Mesenchymal stem cell (in vitro differentiated cells and primary cell): ENCODE measurements at regions not wholly inside any gene's neighbourhood (a gene's known extent, or its start where the extent isn't known, plus 50 kb on each side); places are given as distances from the start of the nearest gene placed in this dataset.
"Not testable (repeated sequence)": the region's sequence is repeated elsewhere in the genome, so short reads cannot be mapped to it uniquely, and the experiment has no call there.

Experiments used
- DNase-seq: peaks from one replicate; pipeline ENCODE4 v3.0.0-alpha.2; 2013
- H2AFZ ChIP-seq: one replicate; pipeline ENCODE4 v1.6.1; 2013; ENCODE audit warnings: low read depth, mild to moderate bottlenecking, control low read depth, inconsistent platforms, low read length, moderate library complexity
- H2AK5ac ChIP-seq: 2 replicates; pipeline ENCODE4 v1.6.1; 2013; ENCODE audit warnings: low read length, moderate library complexity, mild to moderate bottlenecking, inconsistent platforms; ENCODE audit not compliant: severe bottlenecking
- H2BK120ac ChIP-seq: one replicate; pipeline ENCODE4 v1.6.1; 2013; ENCODE audit warnings: low read depth, mild to moderate bottlenecking, inconsistent platforms, low read length, moderate library complexity
- H2BK12ac ChIP-seq, 2 experiments: one replicate each; pipeline ENCODE4 v1.6.1; 2013; ENCODE audit warnings: inconsistent platforms in 2 of 2, low read length in 2 of 2, mild to moderate bottlenecking in 2 of 2, moderate library complexity in 2 of 2, control low read depth in 1 of 2
- H2BK15ac ChIP-seq: one replicate; pipeline ENCODE4 v1.6.1; 2013; ENCODE audit warnings: mild to moderate bottlenecking, low read depth, inconsistent platforms; ENCODE audit not compliant: poor library complexity, severe bottlenecking
- H2BK5ac ChIP-seq: 2 replicates; pipeline ENCODE4 v1.6.1; 2013; ENCODE audit warnings: low read depth, mild to moderate bottlenecking, low read length, control low read depth, inconsistent platforms; ENCODE audit not compliant: poor library complexity, severe bottlenecking
- H3K14ac ChIP-seq, 2 experiments: one replicate each; pipeline ENCODE4 v1.6.1; 2013; ENCODE audit warnings: inconsistent platforms in 2 of 2, low read length in 2 of 2, control low read depth in 1 of 2, mild to moderate bottlenecking in 1 of 2, moderate library complexity in 1 of 2
- H3K18ac ChIP-seq, 2 experiments: one replicate each; pipeline ENCODE4 v1.6.1; 2013; ENCODE audit warnings: inconsistent platforms in 2 of 2, low read length in 2 of 2, control low read depth in 1 of 2, low read depth in 1 of 2, mild to moderate bottlenecking in 1 of 2
- H3K23ac ChIP-seq, 2 experiments: one replicate each; pipeline ENCODE4 v1.6.1; 2013; ENCODE audit warnings: inconsistent platforms in 2 of 2, low read length in 2 of 2, mild to moderate bottlenecking in 2 of 2, moderate library complexity in 2 of 2, control low read depth in 1 of 2
- H3K27ac ChIP-seq: 2 replicates; pipeline ENCODE4 v1.5.1; 2013; ENCODE audit warnings: mild to moderate bottlenecking, moderate library complexity, low read length, control low read depth, inconsistent platforms; ENCODE audit not compliant: poor library complexity, severe bottlenecking
- H3K27me3 ChIP-seq, 2 experiments: 2 replicates each; pipeline versions ENCODE4 v1.6.1 to v1.7.0; 2013; ENCODE audit warnings: low read length in 2 of 2, mild to moderate bottlenecking in 2 of 2, moderate library complexity in 2 of 2, control low read depth in 1 of 2, inconsistent platforms in 1 of 2; ENCODE audit not compliant: control insufficient read depth in 1 of 2, insufficient read depth in 1 of 2
- H3K36me3 ChIP-seq, 2 experiments: 2 replicates each; pipeline versions ENCODE4 v1.6.1 to v1.7.0; 2013; ENCODE audit warnings: low read length in 2 of 2, control low read depth in 1 of 2, inconsistent platforms in 1 of 2, low read depth in 1 of 2, mild to moderate bottlenecking in 1 of 2; ENCODE audit not compliant: insufficient read depth in 2 of 2, control insufficient read depth in 1 of 2
- H3K4ac ChIP-seq, 2 experiments: one replicate each; pipeline ENCODE4 v1.6.1; 2013; ENCODE audit warnings: inconsistent platforms in 2 of 2, low read length in 2 of 2, mild to moderate bottlenecking in 2 of 2, moderate library complexity in 2 of 2, control low read depth in 1 of 2, low read depth in 1 of 2
- H3K4me1 ChIP-seq: 2 replicates; pipeline ENCODE4 v1.6.1; 2013; ENCODE audit warnings: low read depth, low read length, control low read depth; ENCODE audit not compliant: control insufficient read depth, insufficient read depth
- H3K4me2 ChIP-seq: 2 replicates; pipeline ENCODE4 v1.6.1; 2013; ENCODE audit warnings: low read length, mild to moderate bottlenecking, inconsistent platforms; ENCODE audit not compliant: poor library complexity, severe bottlenecking
- H3K4me3 ChIP-seq, 2 experiments: 2 replicates each; pipeline versions ENCODE4 v1.5.1 to v1.7.0; 2013; ENCODE audit warnings: low read length in 2 of 2, mild to moderate bottlenecking in 2 of 2, control low read depth in 1 of 2, low read depth in 1 of 2; ENCODE audit not compliant: insufficient read depth in 1 of 2
- H3K79me1 ChIP-seq: replicated peaks from 2 replicates; pipeline ENCODE4 v1.6.1; 2013; ENCODE audit warnings: mild to moderate bottlenecking, control low read depth, low read length, inconsistent platforms; ENCODE audit not compliant: poor library complexity, severe bottlenecking
- H3K9ac ChIP-seq: 2 replicates; pipeline ENCODE4 v1.7.0; 2013; ENCODE audit warnings: mild to moderate bottlenecking, low read length, moderate library complexity
- H3K9me3 ChIP-seq: 2 replicates; pipeline ENCODE4 v1.7.0; 2013; ENCODE audit warnings: mild to moderate bottlenecking, low read length; ENCODE audit not compliant: control insufficient read depth
- H4K8ac ChIP-seq: one replicate; pipeline ENCODE4 v1.6.1; 2013; ENCODE audit warnings: inconsistent platforms, mild to moderate bottlenecking, low read length, moderate library complexity
- H4K91ac ChIP-seq: one replicate; pipeline ENCODE4 v1.6.1; 2013; ENCODE audit warnings: mild to moderate bottlenecking, low read length, inconsistent platforms
- WGBS: methylation state at CpG from one replicate; pipeline ENCODE4 v1.1.7; 2013; ENCODE audit warnings: mixed read lengths; 5-methylcytosine and 5-hydroxymethylcytosine counted together

DNA sequence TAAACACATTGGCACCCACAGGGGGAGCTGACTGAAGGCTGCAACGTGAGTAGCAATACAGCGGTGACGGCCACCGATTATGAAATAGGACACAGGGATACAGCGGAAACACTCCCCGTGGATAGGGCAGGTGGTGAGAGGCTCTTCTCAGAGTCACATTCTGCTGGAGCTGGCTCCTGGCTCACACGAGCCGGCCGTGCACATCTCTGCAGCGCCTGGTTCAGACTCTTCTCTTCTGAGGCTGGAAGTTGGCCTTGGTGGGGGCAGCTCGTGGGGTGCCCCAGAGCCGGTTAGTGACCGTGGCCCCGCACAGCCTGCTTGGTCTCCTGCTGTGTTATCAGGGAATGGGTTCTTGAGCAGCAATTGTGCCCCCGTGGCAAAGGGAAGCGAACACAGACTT, 61.3 kb upstream of the EN2 start:
- Histone ChIP-seq H3K9me3 (no peaks in the 10 kb centered on the region), H4K91ac (no peak overlapping the region), H2AFZ (no peak overlapping the region), H3K27ac (no peak overlapping the region), H3K4ac (no peak overlapping the region), H3K27me3 (peaks cover 22 to 56% of the 10 kb centered on the region in 2 experiments), H2AK5ac (no peak overlapping the region), H3K4me2 (no peak overlapping the region), H2BK5ac (no peak overlapping the region), H3K4me1 (no peaks in the 10 kb centered on the region), H2BK12ac (no peak overlapping the region), H3K18ac (no peak overlapping the region), H3K79me1 (no peaks in the 10 kb centered on the region), H3K23ac (no peak overlapping the region), H3K14ac (no peak overlapping the region), H4K8ac (no peak overlapping the region), H3K4me3 (no peak overlapping the region), H3K9ac (no peak overlapping the region), H2BK15ac (no peak overlapping the region), H3K36me3 (no peaks in the 10 kb centered on the region), H2BK120ac (no peak overlapping the region)
- DNase-seq: no peak
- WGBS: 77% methylated on average over 16 of the region's 16 CpGs

DNA sequence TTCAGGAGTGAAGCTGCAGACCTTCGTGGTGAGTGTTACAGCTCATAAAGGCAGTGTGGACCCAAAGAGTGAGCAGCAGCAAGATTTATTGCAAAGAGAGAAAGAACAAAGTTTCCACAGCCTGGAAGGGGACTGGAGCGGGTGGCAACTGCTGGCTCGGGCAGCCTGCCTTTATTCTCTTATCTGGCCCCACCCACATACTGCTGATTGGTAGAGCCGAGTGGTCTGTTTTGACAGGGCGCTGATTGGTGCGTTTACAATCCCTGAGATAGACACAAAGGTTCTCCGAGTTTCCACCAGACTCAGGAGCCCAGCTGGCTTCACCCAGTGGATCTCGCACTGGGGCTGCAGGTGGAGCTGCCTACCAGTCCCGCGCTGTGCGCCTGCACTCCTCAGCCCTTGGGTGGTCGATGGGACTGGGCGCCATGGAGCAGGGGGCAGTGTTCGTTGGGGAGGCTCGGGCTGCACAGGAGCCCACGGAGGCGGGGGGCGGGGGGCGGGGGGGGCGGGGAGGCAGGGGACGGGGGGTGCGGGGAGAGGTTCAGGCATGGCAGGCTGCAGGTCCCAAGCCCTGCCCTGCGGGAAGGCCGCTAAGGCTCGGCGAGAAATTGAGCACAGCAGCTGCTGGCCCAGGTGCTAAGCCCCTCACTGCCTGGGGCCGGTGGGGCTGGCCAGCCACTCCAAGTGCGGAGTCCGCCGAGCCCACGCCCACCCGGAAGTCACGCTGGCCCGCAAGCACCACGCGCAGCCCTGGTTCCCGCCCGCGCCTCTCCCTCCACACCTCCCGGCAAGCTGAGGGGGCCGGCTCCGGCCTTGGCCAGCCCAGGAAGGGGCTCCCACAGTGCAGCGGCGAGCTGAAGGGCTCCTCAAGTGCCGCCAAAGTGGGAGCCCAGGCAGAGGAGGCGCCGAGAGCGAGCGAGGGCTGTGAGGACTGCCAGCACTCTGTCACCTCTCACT, 59.9 kb upstream of the EN2 start:
- H2BK5ac ChIP-seq, H2BK120ac ChIP-seq, H3K14ac ChIP-seq, H3K79me1 ChIP-seq, H3K27ac ChIP-seq, H4K8ac ChIP-seq, H3K4me3 ChIP-seq, H3K23ac ChIP-seq, H3K9me3 ChIP-seq, H3K36me3 ChIP-seq, H2AFZ ChIP-seq, H2BK15ac ChIP-seq, H3K9ac ChIP-seq, H2AK5ac ChIP-seq, H3K4me2 ChIP-seq, DNase-seq, H3K4ac ChIP-seq, H2BK12ac ChIP-seq, H4K91ac ChIP-seq, H3K4me1 ChIP-seq, H3K18ac ChIP-seq: not testable (repeated sequence)
- 89% methylated on average over 30 of the region's 49 CpGs for WGBS
- peaks cover 14 to 59% of the 10 kb centered on the region in 2 experiments for H3K27me3 ChIP-seq

DNA sequence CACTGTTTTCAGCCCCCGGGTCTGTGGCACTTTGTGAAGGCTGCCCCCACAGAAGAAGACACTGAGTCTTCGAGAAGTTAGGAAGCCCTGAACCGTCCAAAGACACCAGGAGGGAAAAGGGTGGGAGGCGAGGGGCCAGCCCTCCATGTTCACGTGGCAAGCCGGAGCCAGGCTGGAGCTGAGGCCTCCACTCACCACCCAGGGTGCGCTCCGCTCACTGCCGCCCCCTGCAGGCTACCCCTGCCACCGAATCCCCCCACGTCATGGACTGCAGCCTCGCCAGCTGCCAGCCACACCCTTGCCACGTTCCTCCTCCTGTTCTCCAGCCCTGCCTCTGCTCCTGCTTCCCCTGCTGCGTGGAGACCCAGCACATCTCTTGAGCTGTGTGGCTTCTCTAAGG, 59.0 kb upstream of the EN2 start:
- no peak for DNase-seq
- H2AK5ac ChIP-seq: no peak overlapping the region

DNA sequence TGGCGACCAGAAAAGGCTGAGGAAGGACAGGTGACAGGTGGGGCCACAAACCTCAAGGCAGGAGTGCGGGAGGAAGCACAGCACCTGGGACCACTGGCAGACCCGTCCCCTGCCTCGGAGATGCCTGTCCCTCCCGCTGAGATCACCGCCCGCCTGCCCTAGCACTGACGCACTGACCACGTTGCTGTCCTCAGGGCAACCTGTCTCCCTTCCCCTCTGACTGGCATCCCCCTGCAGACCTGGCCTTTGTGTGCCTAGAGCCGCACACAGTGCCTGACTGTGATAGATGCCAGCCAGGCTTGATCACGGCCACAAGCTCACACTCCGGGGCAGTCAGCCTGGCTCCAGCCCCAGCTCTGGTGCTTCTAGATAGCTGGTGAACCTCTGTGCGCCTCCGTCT, 58.4 kb upstream of the EN2 start:
- Histone ChIP-seq H3K23ac (no peak overlapping the region), H2AFZ (no peak overlapping the region), H3K9ac (no peak overlapping the region), H3K4ac (no peak overlapping the region), H4K8ac (no peak overlapping the region), H2AK5ac (no peak overlapping the region), H3K4me1 (no peaks in the 10 kb centered on the region), H2BK5ac (no peak overlapping the region), H3K14ac (no peak overlapping the region), H2BK12ac (no peak overlapping the region), H3K4me2 (no peak overlapping the region), H3K27me3 (peaks cover 16 to 67% of the 10 kb centered on the region in 2 experiments), H2BK120ac (no peak overlapping the region), H4K91ac (no peak overlapping the region), H2BK15ac (no peak overlapping the region), H3K9me3 (no peaks in the 10 kb centered on the region), H3K36me3 (no peaks in the 10 kb centered on the region), H3K27ac (no peak overlapping the region), H3K4me3 (no peak overlapping the region), H3K18ac (no peak overlapping the region), H3K79me1 (no peaks in the 10 kb centered on the region)
- WGBS: 89% methylated on average over 14 of the region's 14 CpGs
- DNase-seq: no peak

More for the DNA sequence above, 59.0 kb upstream of the EN2 start:
- H2AFZ ChIP-seq: no peak overlapping the region
- H4K91ac ChIP-seq: no peak overlapping the region
- no peak overlapping the region for H3K4me3 ChIP-seq
- H3K27ac ChIP-seq: no peak overlapping the region
- H3K9ac ChIP-seq: no peak overlapping the region
- H3K23ac ChIP-seq: no peak overlapping the region
- no peak overlapping the region for H3K14ac ChIP-seq
- H2BK120ac ChIP-seq: no peak overlapping the region
- H4K8ac ChIP-seq: no peak overlapping the region
- H3K79me1 ChIP-seq: no peaks in the 10 kb centered on the region
- no peaks in the 10 kb centered on the region for H3K9me3 ChIP-seq
- H2BK12ac ChIP-seq: no peak overlapping the region
- H3K18ac ChIP-seq: no peak overlapping the region
- 83% methylated on average over 12 of the region's 14 CpGs for WGBS
- H3K27me3 ChIP-seq: peaks cover 16 to 67% of the 10 kb centered on the region in 2 experiments
- no peak overlapping the region for H2BK5ac ChIP-seq
- H3K4me1 ChIP-seq: no peaks in the 10 kb centered on the region
- no peak overlapping the region for H3K4me2 ChIP-seq
- H3K4ac ChIP-seq: no peak overlapping the region
- H2BK15ac ChIP-seq: no peak overlapping the region
- no peaks in the 10 kb centered on the region for H3K36me3 ChIP-seq
